Glomerular visceral epithelial cell (primary cell): ENCODE measurements at regions not wholly inside any gene's neighbourhood (a gene's known extent, or its start where the extent isn't known, plus 50 kb on each side); places are given as distances from the start of the nearest gene placed in this dataset.

Experiments used
- DNase-seq: peaks from one replicate; pipeline ENCODE4 v3.0.0-alpha.2; 2016; ENCODE audit errors: extremely low spot score

- DNase-seq: no peak
Measured at GRCh38 chr20:43863821-43864544, 50.7 kb upstream of the TOX2 start.

DNA sequence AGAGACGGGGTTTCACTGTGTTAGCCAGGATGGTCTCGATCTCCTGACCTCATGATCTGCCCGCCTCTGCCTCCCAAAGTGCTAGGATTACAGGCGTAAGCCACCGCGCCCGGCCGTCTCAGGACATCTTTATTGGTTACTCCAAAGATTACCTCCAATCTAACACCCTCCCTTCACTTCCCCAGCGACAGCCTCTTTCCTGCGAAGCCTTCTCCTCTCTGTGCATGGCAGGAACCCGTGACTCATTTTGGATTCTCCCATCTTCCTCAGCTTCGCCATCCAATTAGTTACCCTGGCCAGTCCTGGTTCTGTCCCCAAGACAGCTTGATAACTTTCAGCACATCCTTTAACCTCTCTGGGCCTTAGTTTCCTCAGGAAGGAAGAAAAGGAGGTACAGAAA, 51.3 kb upstream of the TOX2 start:
- DNase-seq: no peak

DNA sequence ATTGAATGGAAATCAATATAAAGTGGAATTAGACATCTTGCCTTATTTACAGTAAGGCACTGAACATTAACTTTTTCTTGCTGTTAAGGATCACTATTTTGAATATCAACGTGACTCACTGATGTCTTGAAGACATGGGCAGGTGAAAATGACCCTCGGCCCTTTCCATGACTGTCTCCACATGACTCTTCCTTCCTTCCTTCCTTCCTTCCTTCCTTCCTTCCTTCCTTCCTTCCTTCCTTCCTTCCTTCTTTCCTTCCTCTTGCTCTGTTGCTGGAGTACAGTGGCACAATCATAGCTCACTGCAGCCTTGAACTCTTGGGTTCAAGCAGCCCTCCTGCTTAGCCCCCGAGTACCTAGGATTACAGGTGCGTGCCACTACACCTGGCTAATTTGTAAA, 52.2 kb upstream of the TOX2 start:
- DNase-seq: no peak

DNA sequence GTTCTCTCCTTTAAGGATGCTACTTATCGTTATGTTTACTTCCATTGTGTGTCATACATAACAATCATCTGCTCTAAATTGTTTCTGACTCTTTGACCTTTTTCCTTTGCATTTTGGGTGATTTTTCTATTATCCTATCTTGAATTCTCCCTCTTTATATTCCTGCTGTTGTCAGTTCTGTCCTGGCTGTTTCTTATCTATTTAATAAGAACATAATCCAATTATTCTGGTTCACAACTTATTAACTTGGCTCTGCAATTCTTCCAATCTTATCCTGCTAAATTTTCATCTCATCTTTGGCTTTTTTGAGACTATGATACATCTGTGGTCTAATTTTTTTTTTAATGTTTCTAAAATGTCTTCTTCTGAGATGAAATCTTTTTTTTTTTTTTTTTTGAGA, 54.7 kb upstream of the TOX2 start:
- DNase-seq: no peak

DNA sequence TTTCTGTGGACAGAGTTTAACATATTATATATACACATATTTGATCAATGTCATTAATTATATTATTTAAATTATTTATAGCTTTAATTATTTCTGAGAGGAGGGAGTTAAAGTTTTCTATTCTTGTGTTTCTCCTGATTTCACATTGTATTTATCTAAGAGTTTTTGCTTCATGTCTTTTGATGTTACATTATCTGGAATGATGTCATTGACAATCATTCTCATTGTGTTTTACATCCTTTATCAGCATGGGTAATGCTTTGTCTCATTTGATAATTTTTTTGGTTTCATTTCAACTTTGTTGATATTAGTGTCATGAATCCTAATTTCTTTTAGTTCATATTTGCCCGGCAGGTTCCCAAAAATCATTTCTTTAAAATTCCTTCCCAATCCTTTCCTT, 56.7 kb upstream of the TOX2 start:
- no peak for DNase-seq

GRCh38 chr20:43857127-43857526, 57.5 kb upstream of the TOX2 start:
- no peak for DNase-seq

DNA sequence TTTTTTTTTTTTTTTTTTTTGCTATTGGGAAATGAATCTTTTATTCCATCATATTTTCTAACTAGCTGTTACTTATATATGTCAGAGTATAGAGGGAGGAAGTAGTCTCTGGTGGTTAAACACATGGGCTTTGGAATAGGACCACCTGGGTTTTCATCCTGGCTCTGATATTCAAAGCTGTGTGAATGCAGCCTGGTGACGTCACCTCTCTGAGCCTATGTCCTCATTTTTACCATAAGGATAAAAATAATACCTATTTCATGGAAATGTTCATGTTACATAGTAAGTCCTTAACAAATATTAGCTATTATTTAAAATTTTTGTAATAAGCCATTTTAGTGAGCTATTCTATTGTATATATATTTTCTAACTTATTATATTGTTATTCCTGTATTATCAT, 58.8 kb upstream of the TOX2 start:
- no peak for DNase-seq

DNA sequence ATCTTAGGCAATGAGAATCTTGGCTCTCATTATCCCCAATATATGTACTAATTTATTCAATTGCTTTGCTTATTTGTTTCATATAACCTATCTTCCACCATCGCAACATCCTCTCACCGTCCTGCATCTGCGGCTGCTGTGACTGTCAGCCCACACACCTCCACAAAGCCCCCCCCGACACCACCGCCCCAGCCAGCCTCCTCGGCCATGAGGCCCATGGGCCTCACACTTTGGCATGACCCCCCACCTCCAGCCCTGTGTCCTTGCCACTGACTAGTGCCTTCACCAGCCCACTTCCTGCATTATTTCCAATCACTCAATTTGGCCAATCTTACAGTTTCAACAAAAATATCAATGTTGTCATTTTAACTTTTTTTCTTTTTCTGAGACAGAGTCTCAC, 60.7 kb upstream of the TOX2 start:
- DNase-seq: no peak

DNA sequence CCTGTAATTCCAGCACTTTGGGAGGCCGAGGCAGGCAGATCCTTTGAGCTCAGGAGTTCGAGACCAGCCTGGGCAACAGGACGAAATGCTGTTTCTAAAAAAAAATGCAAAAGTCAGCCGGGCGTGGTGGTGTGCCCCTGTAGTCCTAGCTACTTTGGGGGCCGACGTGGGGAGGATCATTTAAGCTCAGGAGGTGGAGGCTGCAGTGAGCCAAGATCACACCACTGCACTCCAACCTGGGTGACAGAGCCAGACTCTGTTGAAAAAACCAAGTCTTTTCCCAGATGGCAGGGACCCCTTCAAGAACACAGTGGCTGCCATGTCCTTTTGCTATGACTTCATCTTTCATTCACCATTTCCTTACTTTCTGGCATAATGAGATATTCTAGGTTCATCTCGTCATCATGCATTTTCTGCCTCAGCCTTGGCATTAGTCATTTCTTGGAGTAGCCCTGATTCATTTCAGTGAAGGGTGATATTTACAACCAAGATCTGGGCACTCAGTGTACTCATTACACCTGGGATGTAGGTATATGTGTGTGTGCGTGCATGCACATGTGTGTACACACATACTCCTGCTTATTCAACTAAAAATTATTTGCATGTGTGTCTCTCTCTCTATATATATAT, 61.4 kb upstream of the TOX2 start:
- DNase-seq: no peak

GRCh38 chr20:43849496-43850186, 65.0 kb upstream of the TOX2 start:
- DNase-seq: no peak

DNA sequence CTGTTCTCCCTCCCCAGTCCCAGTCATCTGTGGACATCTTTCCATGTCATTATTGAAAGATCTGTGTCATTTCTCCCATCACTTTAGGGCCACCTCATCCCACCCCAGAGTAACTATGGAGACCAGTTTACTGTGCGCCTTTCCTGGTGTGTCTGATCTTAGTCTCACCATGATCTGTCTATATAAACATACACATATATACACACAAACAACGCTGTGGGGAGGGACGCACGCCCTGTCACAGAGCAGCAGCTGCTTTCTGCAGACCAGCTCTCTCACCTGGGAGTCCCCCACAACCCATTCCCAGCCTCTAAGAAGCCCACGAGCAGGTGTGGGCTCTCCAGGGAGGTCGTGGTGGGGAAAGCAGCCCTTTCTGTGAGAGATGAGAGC, 68.1 kb upstream of the TOX2 start:
- DNase-seq: no peak

DNA sequence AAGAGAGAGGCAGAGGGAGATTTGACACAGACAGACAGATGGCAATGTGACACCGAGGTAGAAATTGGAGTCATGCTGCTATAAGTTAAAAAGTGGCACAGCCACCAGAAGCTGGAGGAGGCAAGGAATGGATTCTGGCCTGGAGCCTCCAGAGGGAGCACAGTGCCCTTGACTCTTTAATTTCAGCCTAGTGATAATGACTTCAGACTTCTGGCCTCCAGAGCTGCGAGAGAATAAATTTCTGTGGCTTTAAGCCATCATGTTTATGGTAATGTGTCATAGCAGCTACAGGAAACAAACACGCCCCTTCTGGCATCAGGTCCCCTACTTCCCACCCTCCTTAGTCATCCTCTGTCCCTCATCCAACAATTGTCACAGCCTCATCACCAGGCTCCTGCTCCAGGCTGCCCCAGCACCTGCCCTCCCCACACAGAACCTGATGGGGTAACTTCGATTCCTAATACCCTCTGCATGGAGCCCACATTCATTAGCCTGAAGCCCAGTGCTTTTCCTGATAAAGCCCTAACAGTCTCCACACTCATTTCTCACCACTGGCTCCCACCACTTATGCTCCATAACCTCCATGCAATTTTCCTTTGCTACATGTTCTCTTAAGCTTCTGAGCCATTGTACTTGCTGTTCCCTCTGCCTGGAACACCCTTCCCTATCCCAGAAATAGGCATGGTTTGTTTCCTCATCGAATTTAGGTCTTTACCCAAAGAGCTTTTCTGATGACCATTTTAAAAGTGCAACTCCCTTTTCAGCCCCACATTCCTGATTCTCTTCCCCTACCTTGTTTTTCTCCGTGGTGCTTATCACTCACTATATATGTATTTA, 69.7 kb upstream of the TOX2 start:
- peak; percentile 67 for DNase-seq

GRCh38 chr20:43843965-43844660, 70.5 kb upstream of the TOX2 start:
- DNase-seq: no peak

GRCh38 chr20:43843096-43843964, 71.3 kb upstream of the TOX2 start:
- peak; percentile 10 for DNase-seq

DNA sequence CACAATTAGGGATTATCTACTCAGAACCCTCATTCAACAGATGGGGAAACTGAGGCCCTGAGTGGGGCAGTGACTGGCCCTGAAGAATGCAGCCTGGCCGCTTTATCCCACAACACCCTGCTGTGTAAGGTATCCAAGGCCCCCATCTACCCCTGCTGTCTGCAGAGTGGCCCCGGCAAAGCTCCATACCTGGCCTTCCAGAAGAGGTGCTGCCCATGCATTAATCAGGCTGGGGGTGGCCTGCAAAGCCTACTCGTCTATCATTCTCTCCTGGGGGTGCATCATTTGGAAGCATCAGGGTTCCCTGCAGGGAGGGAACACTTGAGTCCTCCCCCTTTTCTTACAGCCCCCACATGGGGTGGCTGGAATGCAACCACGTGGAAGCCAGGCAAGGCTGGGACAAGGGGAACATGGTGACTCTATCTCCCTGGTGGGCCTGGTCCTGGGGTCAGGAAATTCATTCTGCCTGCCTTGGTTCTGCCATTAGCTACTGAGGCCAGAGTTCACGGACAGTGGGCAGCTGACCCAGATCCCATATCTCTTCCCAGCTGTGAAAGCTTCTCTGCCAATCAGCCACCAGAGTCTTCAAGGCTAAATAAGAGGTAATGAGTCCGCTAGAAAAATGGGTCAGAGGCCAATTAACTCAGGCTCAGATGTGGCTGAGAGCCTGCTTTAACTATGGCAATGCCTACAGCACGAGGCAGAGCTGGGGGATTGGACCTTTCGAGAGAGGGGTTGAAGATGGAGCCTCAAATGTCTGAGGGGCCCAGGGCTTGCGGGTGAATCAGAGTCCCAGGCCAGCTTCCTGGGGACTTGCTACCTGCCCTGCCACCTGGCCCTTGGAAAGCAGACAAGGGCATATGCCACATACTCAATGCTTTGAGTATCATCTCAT, 72.3 kb upstream of the TOX2 start:
- DNase-seq: no peak

DNA sequence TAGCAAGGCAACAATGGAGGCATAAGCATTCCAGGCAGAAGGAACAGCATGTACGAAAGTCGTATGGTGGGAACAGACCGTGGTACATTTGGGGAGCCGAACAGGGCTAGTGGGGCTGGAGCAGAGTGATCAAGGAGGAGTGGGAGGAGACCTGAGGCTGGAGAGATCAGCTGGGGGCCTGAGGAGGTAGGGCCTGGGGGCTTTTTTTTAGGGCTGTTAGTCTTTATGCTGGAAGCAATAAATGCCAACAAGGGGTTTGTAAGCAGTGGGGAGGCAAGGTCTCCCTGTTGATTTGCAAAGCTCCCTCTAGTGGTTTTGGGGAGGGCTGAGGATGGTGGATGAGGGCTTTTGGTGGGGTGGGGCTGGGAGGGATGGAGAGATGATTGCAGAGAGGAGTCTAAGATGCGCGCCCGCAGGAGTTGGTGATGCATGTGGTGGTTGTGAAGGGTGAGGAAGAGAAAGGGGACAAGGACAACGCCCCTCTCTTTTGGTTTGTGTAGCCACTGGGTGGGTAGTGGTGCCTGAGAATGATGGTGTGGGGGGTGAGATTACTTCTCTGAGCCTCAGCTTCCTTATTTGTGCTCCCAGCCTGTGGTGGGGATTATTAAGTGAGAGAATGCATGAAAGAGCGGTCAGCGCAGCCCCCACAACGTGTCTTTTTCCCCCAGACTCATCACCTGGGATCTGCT, 74.1 kb upstream of the TOX2 start:
- peak; percentile 13 for DNase-seq

- DNase-seq: no peak
Measured at GRCh38 chr20:43839793-43840199, 74.9 kb upstream of the TOX2 start.

- no peak for DNase-seq
Measured at GRCh38 chr20:43838703-43839060, 76.0 kb upstream of the TOX2 start.
